ENCODE measurements at regions not wholly inside any gene's neighbourhood (a gene's known extent, or its start where the extent isn't known, plus 50 kb on each side); places are given as distances from the start of the nearest gene placed in this dataset.

- no peak for DNase-seq (ENCODE audit: low spot score in 2 of 2)
- 0% methylated on average over 2 of the region's 3 CpGs for WGBS
- Histone ChIP-seq H3K27me3 (no peaks in the 10 kb centered on the region), H3K36me3 (no peaks in the 10 kb centered on the region), H3K4me1 (peaks cover 27% of the 10 kb centered on the region), H3K27ac (peak overlapping the region; percentile 3), H3K4me3 (no peak overlapping the region), H3K9me3 (no peaks in the 10 kb centered on the region)
- TF ChIP-seq POLR2A (IDR thresholded peaks at IDR 0.05), result no peak
- TF ChIP-seq EP300 (IDR thresholded peaks at IDR 0.05), result no peak
- TF ChIP-seq POLR2AphosphoS5 (IDR thresholded peaks at IDR 0.05), result no peak
- no peak for TF ChIP-seq CTCF (IDR thresholded peaks at IDR 0.05)
Measured at GRCh38 chr2:64876137-64876647, 113.0 kb upstream of the SLC1A4 start.

GRCh38 chr2:64879745-64880144 is 109.5 kb upstream of the SLC1A4 start:
- TF ChIP-seq EP300 (IDR thresholded peaks at IDR 0.05) (no peak), CTCF (IDR thresholded peaks at IDR 0.05) (no peak), POLR2AphosphoS5 (IDR thresholded peaks at IDR 0.05) (no peak), POLR2A (IDR thresholded peaks at IDR 0.05) (no peak)
- Histone ChIP-seq H3K4me1 (peaks cover 20% of the 10 kb centered on the region), H3K9me3 (no peaks in the 10 kb centered on the region), H3K36me3 (no peaks in the 10 kb centered on the region), H3K27ac (no peak overlapping the region), H3K4me3 (no peak overlapping the region), H3K27me3 (no peaks in the 10 kb centered on the region)
- WGBS, result 97% methylated on average over 5 of the region's 5 CpGs
- DNase-seq (ENCODE audit: low spot score in 2 of 2), result no peak

GRCh38 chr2:64880193-64880951 is 108.8 kb upstream of the SLC1A4 start:
- Histone ChIP-seq H3K4me1 (peaks cover 20% of the 10 kb centered on the region), H3K27me3 (no peaks in the 10 kb centered on the region), H3K9me3 (no peaks in the 10 kb centered on the region), H3K4me3 (no peak overlapping the region), H3K27ac (no peak overlapping the region), H3K36me3 (no peaks in the 10 kb centered on the region)
- TF ChIP-seq POLR2AphosphoS5 (IDR thresholded peaks at IDR 0.05) (no peak), POLR2A (IDR thresholded peaks at IDR 0.05) (no peak)
- no peak for DNase-seq (ENCODE audit: low spot score in 2 of 2)
- whole genome bisulfite sequencing, result 81% methylated on average over 12 of the region's 12 CpGs

- TF ChIP-seq CTCF (IDR thresholded peaks at IDR 0.05), result no peak
- no peak for TF ChIP-seq POLR2A (IDR thresholded peaks at IDR 0.05)
- no peak for TF ChIP-seq POLR2AphosphoS5 (IDR thresholded peaks at IDR 0.05)
- no peak for TF ChIP-seq EP300 (IDR thresholded peaks at IDR 0.05)
- Histone ChIP-seq H3K36me3 (no peaks in the 10 kb centered on the region), H3K4me3 (no peak overlapping the region), H3K27me3 (no peaks in the 10 kb centered on the region), H3K9me3 (no peaks in the 10 kb centered on the region), H3K4me1 (peaks cover 18% of the 10 kb centered on the region), H3K27ac (no peak overlapping the region)
- DNase-seq (ENCODE audit: low spot score in 2 of 2), result no peak
- WGBS, result 86% methylated on average over 6 of the region's 6 CpGs
Measured at GRCh38 chr2:64881037-64881492, 108.1 kb upstream of the SLC1A4 start.

- WGBS, result 89% methylated on average over 5 of the region's 5 CpGs
- TF ChIP-seq POLR2A (IDR thresholded peaks at IDR 0.05), result no peak
- TF ChIP-seq POLR2AphosphoS5 (IDR thresholded peaks at IDR 0.05), result no peak
- no peak for TF ChIP-seq EP300 (IDR thresholded peaks at IDR 0.05)
- no peak for TF ChIP-seq CTCF (IDR thresholded peaks at IDR 0.05)
- Histone ChIP-seq H3K36me3 (no peaks in the 10 kb centered on the region), H3K27ac (no peak overlapping the region), H3K27me3 (no peaks in the 10 kb centered on the region), H3K4me3 (no peak overlapping the region), H3K4me1 (no peaks in the 10 kb centered on the region), H3K9me3 (no peaks in the 10 kb centered on the region)
- no peak for DNase-seq (ENCODE audit: low spot score in 2 of 2)
Measured at GRCh38 chr2:64887565-64887964, 101.6 kb upstream of the SLC1A4 start.
